ENCODE measurements at regions not wholly inside any gene's neighbourhood (a gene's known extent, or its start where the extent isn't known, plus 50 kb on each side); places are given as distances from the start of the nearest gene placed in this dataset.

GRCh38 chr3:159626598-159626997, 362.0 kb upstream of the IL12A start:
- Mint-ChIP-seq H3K4me3 (no peak overlapping the region), H3K27me3 (ENCODE audit: insufficient read depth, low read depth) (peaks cover 3% of the 10 kb centered on the region), H3K9me3 (no peaks in the 10 kb centered on the region), H3K27ac (no peak overlapping the region), H3K4me1 (peaks cover 14% of the 10 kb centered on the region), H3K36me3 (no peaks in the 10 kb centered on the region)
- no peaks in the 10 kb centered on the region for H3K36me3 ChIP-seq
- DNase-seq (ENCODE audit: low spot score), result no peak
- H3K4me2 ChIP-seq, result no peak overlapping the region
- H4K20me1 ChIP-seq (ENCODE audit: low read depth), result no peaks in the 10 kb centered on the region
- H3K4me3 ChIP-seq, result no peak overlapping the region
- H3K79me2 ChIP-seq (ENCODE audit: low read depth), result no peaks in the 10 kb centered on the region
- TF ChIP-seq EZH2phosphoT487 (IDR thresholded peaks at IDR 0.05), result no peak
- H3K9ac ChIP-seq, result no peak overlapping the region
- H3F3A ChIP-seq (ENCODE audit: low read depth), result peaks cover 5% of the 10 kb centered on the region
- no peak overlapping the region for H3K27ac ChIP-seq
- no peaks in the 10 kb centered on the region for H3K9me3 ChIP-seq (ENCODE audit: low read depth)
- no peak overlapping the region for H2AFZ ChIP-seq (replicated peaks)
- peaks cover 9% of the 10 kb centered on the region for H3K4me1 ChIP-seq
- no peaks in the 10 kb centered on the region for H3K27me3 ChIP-seq

DNA sequence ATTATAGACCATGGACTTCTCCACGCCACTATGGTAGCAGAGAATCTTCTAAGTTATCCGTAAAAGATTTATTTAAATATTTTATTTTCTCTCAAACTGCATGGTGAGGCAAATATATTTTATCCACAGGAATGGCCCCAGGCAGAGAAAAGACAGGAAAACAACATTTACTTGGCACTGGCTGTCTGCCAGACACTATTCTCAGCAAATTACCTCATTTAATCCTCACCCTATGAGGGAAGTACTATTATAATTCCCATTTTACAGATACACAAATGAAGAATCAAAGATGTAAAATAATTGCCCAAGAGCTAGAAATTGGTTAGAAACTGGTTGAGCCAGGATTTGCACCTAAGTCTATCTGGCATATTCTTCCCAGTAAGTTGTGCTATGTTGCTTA, 361.4 kb upstream of the IL12A start:
- H3K4me3 ChIP-seq, result no peak overlapping the region
- TF ChIP-seq, protein P1, sequence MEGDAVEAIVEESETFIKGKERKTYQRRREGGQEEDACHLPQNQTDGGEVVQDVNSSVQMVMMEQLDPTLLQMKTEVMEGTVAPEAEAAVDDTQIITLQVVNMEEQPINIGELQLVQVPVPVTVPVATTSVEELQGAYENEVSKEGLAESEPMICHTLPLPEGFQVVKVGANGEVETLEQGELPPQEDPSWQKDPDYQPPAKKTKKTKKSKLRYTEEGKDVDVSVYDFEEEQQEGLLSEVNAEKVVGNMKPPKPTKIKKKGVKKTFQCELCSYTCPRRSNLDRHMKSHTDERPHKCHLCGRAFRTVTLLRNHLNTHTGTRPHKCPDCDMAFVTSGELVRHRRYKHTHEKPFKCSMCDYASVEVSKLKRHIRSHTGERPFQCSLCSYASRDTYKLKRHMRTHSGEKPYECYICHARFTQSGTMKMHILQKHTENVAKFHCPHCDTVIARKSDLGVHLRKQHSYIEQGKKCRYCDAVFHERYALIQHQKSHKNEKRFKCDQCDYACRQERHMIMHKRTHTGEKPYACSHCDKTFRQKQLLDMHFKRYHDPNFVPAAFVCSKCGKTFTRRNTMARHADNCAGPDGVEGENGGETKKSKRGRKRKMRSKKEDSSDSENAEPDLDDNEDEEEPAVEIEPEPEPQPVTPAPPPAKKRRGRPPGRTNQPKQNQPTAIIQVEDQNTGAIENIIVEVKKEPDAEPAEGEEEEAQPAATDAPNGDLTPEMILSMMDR (IDR thresholded peaks at IDR 0.05), result no peak
- TF ChIP-seq EZH2 (IDR thresholded peaks at IDR 0.05), result no peak
- TF ChIP-seq EZH2phosphoT487 (IDR thresholded peaks at IDR 0.05), result no peak
- H3K27ac ChIP-seq, result no peak overlapping the region
- no peaks in the 10 kb centered on the region for H3K9me3 ChIP-seq (ENCODE audit: low read depth)
- Mint-ChIP-seq H3K9me3 (no peaks in the 10 kb centered on the region), H3K36me3 (no peaks in the 10 kb centered on the region), H3K27ac (no peak overlapping the region), H3K4me3 (no peak overlapping the region), H3K4me1 (peaks cover 14% of the 10 kb centered on the region), H3K27me3 (ENCODE audit: insufficient read depth, low read depth) (peaks cover 3% of the 10 kb centered on the region)
- H3K4me1 ChIP-seq, result peaks cover 14% of the 10 kb centered on the region
- H3F3A ChIP-seq (ENCODE audit: low read depth), result peaks cover 9% of the 10 kb centered on the region
- no peaks in the 10 kb centered on the region for H4K20me1 ChIP-seq (ENCODE audit: low read depth)
- no peak overlapping the region for H3K9ac ChIP-seq
- no peaks in the 10 kb centered on the region for H3K79me2 ChIP-seq (ENCODE audit: low read depth)
- H3K27me3 ChIP-seq, result no peaks in the 10 kb centered on the region
- H2AFZ ChIP-seq (replicated peaks), result no peak overlapping the region
- no peak for DNase-seq (ENCODE audit: low spot score)
- H3K4me2 ChIP-seq, result no peak overlapping the region
- no peaks in the 10 kb centered on the region for H3K36me3 ChIP-seq

GRCh38 chr3:159627634-159628033, 361.0 kb upstream of the IL12A start:
- H3K9me3 Mint-ChIP-seq, result no peaks in the 10 kb centered on the region
- H3K27me3 Mint-ChIP-seq (ENCODE audit: insufficient read depth, low read depth), result peaks cover 3% of the 10 kb centered on the region
- H2AFZ ChIP-seq (replicated peaks), result no peak overlapping the region
- no peaks in the 10 kb centered on the region for H3K36me3 Mint-ChIP-seq
- H3K4me2 ChIP-seq, result no peak overlapping the region
- no peaks in the 10 kb centered on the region for H4K20me1 ChIP-seq (ENCODE audit: low read depth)
- no peak overlapping the region for H3K4me3 ChIP-seq
- no peaks in the 10 kb centered on the region for H3K27me3 ChIP-seq
- H3K27ac ChIP-seq, result no peak overlapping the region
- no peaks in the 10 kb centered on the region for H3K36me3 ChIP-seq
- H3K27ac Mint-ChIP-seq, result no peak overlapping the region
- H3K4me3 Mint-ChIP-seq, result no peak overlapping the region
- no peak for DNase-seq (ENCODE audit: low spot score)
- H3F3A ChIP-seq (ENCODE audit: low read depth), result peaks cover 10% of the 10 kb centered on the region
- H3K4me1 ChIP-seq, result peaks cover 17% of the 10 kb centered on the region
- H3K79me2 ChIP-seq (ENCODE audit: low read depth), result no peaks in the 10 kb centered on the region
- no peak overlapping the region for H3K9ac ChIP-seq
- no peaks in the 10 kb centered on the region for H3K9me3 ChIP-seq (ENCODE audit: low read depth)
- peaks cover 14% of the 10 kb centered on the region for H3K4me1 Mint-ChIP-seq
- TF ChIP-seq EZH2 (IDR thresholded peaks at IDR 0.05) (no peak), EZH2phosphoT487 (IDR thresholded peaks at IDR 0.05) (no peak)
- TF ChIP-seq, protein P1 (IDR thresholded peaks at IDR 0.05), result no peak

- Mint-ChIP-seq H3K27ac (no peak overlapping the region), H3K27me3 (ENCODE audit: insufficient read depth, low read depth) (peaks cover 3% of the 10 kb centered on the region)
Measured at GRCh38 chr3:159629329-159630084, 359.1 kb upstream of the IL12A start.

More at GRCh38 chr3:159629329-159630084, 359.1 kb upstream of the IL12A start:
- peak overlapping the region; percentile 42 for H3K27ac ChIP-seq
- H3K4me2 ChIP-seq, result no peak overlapping the region
- no peak overlapping the region for H3K4me3 Mint-ChIP-seq
- no peak for DNase-seq (ENCODE audit: low spot score)
- no peak overlapping the region for H3K4me3 ChIP-seq
- H4K20me1 ChIP-seq (ENCODE audit: low read depth), result no peaks in the 10 kb centered on the region
- H3K36me3 ChIP-seq, result no peaks in the 10 kb centered on the region
- H2AFZ ChIP-seq (replicated peaks), result peak overlapping the region; percentile 57
- H3K4me1 Mint-ChIP-seq, result peaks cover 14% of the 10 kb centered on the region
- no peaks in the 10 kb centered on the region for H3K79me2 ChIP-seq (ENCODE audit: low read depth)
- TF ChIP-seq, protein P1 (IDR thresholded peaks at IDR 0.05), result no peak
- TF ChIP-seq EZH2 (IDR thresholded peaks at IDR 0.05) (no peak), EZH2phosphoT487 (IDR thresholded peaks at IDR 0.05) (no peak)
- H3K9ac ChIP-seq, result no peak overlapping the region
- no peaks in the 10 kb centered on the region for H3K9me3 Mint-ChIP-seq
- peaks cover 17% of the 10 kb centered on the region for H3K4me1 ChIP-seq
- peaks cover 10% of the 10 kb centered on the region for H3F3A ChIP-seq (ENCODE audit: low read depth)
- no peaks in the 10 kb centered on the region for H3K36me3 Mint-ChIP-seq
- H3K9me3 ChIP-seq (ENCODE audit: low read depth), result no peaks in the 10 kb centered on the region
- no peaks in the 10 kb centered on the region for H3K27me3 ChIP-seq
